ENCODE measurements at regions not wholly inside any gene's neighbourhood (a gene's known extent, or its start where the extent isn't known, plus 50 kb on each side); places are given as distances from the start of the nearest gene placed in this dataset.

DNA sequence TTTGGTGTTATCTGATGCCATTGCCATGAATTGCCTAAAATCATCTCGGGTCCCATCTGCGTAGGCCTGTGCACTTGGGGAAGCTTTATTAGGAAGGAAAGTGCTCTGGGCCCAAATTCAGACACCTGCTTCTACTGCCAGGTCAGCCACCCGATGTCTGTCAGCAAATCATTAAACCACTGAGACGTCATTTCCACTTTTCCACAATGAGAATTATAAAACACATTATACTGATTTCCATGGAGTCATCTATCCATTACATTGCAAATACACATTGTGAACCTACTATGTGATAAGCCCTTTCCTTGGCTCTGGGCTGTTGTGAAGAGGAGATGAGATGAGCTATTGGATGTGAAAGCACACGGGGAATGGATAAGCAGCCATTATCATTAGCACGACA lies 1022.9 kb downstream of the BCL11B start:
- H4K91ac ChIP-seq (ENCODE audit: insufficient read depth, low read depth, low read length), result no peak overlapping the region
- H3K4me3 ChIP-seq (ENCODE audit: insufficient read depth, low read depth, low read length), result no peak overlapping the region
- H2AFZ ChIP-seq (replicated peaks; ENCODE audit: low read length, poor library complexity), result no peak overlapping the region
- H3K9me3 ChIP-seq (ENCODE audit: control insufficient read depth, insufficient read depth, low read length), result peaks cover 28% of the 10 kb centered on the region
- H3K4ac ChIP-seq (ENCODE audit: low read depth, low read length), result no peak overlapping the region
- H2BK15ac ChIP-seq (ENCODE audit: low read depth, low read length), result no peak overlapping the region
- no peak overlapping the region for H3K9ac ChIP-seq (ENCODE audit: low read depth, low read length)
- BruUV-seq (replicated peaks), result no TSS peak
- ATAC-seq (ENCODE audit: low read depth) (no peak), DNase-seq (no peak)
- no peaks in the 10 kb centered on the region for H4K20me1 ChIP-seq (ENCODE audit: insufficient read depth, low read length)
- TF ChIP-seq CEBPB (IDR thresholded peaks at IDR 0.05; ENCODE audit: low read depth, low read length) (no peak), MAFK (IDR thresholded peaks at IDR 0.05; ENCODE audit: low read depth, low read length) (no peak), MAZ (IDR thresholded peaks at IDR 0.05; ENCODE audit: borderline replicate concordance, low read depth, low read length) (no peak), POLR2A (IDR thresholded peaks at IDR 0.05; ENCODE audit: low read depth, low read length) (no peak), CHD1 (IDR thresholded peaks at IDR 0.05; ENCODE audit: low read depth, low read length) (no peak), RAD21 (IDR thresholded peaks at IDR 0.05; ENCODE audit: low read length) (no peak)
- TF ChIP-seq, protein P1, sequence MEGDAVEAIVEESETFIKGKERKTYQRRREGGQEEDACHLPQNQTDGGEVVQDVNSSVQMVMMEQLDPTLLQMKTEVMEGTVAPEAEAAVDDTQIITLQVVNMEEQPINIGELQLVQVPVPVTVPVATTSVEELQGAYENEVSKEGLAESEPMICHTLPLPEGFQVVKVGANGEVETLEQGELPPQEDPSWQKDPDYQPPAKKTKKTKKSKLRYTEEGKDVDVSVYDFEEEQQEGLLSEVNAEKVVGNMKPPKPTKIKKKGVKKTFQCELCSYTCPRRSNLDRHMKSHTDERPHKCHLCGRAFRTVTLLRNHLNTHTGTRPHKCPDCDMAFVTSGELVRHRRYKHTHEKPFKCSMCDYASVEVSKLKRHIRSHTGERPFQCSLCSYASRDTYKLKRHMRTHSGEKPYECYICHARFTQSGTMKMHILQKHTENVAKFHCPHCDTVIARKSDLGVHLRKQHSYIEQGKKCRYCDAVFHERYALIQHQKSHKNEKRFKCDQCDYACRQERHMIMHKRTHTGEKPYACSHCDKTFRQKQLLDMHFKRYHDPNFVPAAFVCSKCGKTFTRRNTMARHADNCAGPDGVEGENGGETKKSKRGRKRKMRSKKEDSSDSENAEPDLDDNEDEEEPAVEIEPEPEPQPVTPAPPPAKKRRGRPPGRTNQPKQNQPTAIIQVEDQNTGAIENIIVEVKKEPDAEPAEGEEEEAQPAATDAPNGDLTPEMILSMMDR (conservative IDR thresholded peaks at IDR 0.05; ENCODE audit: low read depth, low read length), result no peak
- ChIA-PET POLR2A (ENCODE audit: unreplicated experiment) (no interaction called here), CTCF (no interaction called here)
- no peak overlapping the region for H3K27ac ChIP-seq (ENCODE audit: insufficient read depth, low read length)
- dilution Hi-C loops (cut with HindIII; ENCODE audit: low sequenced_read_pairs, unreplicated experiment) (no loop called here), intact Hi-C loops (cut with micrococcal nuclease) (no loop called here), in situ Hi-C loops (cut with MboI; ENCODE audit: low sequenced_read_pairs) (no loop called here)
- H3K79me1 ChIP-seq (ENCODE audit: low read depth in 1 of 2, low read length in 2 of 2), result no peaks in the 10 kb centered on the region
- H3K27me3 ChIP-seq (ENCODE audit: control insufficient read depth, insufficient read depth, low read length), result no peaks in the 10 kb centered on the region
- no peaks in the 10 kb centered on the region for H3K9me1 ChIP-seq (ENCODE audit: insufficient read depth, low read length)
- no peak overlapping the region for H2AK9ac ChIP-seq (replicated peaks; ENCODE audit: low read depth, low read length, poor library complexity)
- WGBS, 2 experiments (ENCODE audit: extremely low coverage in 2 of 2, insufficient read length in 1 of 2), result no CpG with 5 or more reads among the region's 6 CpGs
- no peak overlapping the region for H3K4me2 ChIP-seq (ENCODE audit: low read depth, low read length)
- no peak overlapping the region for H2AK5ac ChIP-seq (ENCODE audit: low read depth, low read length)
- no peaks in the 10 kb centered on the region for H3K36me3 ChIP-seq (ENCODE audit: control insufficient read depth, insufficient read depth, low read length)
- no peaks in the 10 kb centered on the region for H3K4me1 ChIP-seq (ENCODE audit: control insufficient read depth, insufficient read depth, low read length)
- H2BK20ac ChIP-seq (ENCODE audit: low read depth, low read length), result no peak overlapping the region
- no peak overlapping the region for H4K8ac ChIP-seq (ENCODE audit: low read depth in 2 of 2, low read length in 2 of 2)
- no peak overlapping the region for H4K5ac ChIP-seq (ENCODE audit: low read depth, low read length)
- H3K23ac ChIP-seq (ENCODE audit: low read depth, low read length), result no peak overlapping the region
- H2BK120ac ChIP-seq (ENCODE audit: low read depth, low read length), result no peak overlapping the region
- no peak overlapping the region for H3K56ac ChIP-seq (ENCODE audit: extremely low read depth, insufficient read depth, low read length)
- H2BK5ac ChIP-seq (ENCODE audit: low read depth, low read length, poor library complexity, severe bottlenecking), result no peak overlapping the region
- no peak overlapping the region for H3K18ac ChIP-seq (ENCODE audit: low read depth, low read length)
- no peak overlapping the region for H3K14ac ChIP-seq (replicated peaks; ENCODE audit: low read depth, low read length)

Measured in IMR-90 (cell line).